Glutamatergic neuron (in vitro differentiated cells): ENCODE measurements at regions not wholly inside any gene's neighbourhood (a gene's known extent, or its start where the extent isn't known, plus 50 kb on each side); places are given as distances from the start of the nearest gene placed in this dataset.
A peak's percentile ranks its signal among the peaks of the same experiment; 100 is the strongest.

Experiments
- DNase-seq: peaks from one replicate; pipeline ENCODE4 v3.0.0; 2022
- H3K27ac Mint-ChIP-seq: one replicate; pipeline ENCODE4 v1.8.0; 2020; ENCODE audit warnings: mild to moderate bottlenecking, mixed read lengths, inconsistent platforms; ENCODE audit not compliant: unreplicated experiment
- H3K27me3 Mint-ChIP-seq: one replicate; pipeline ENCODE4 v1.8.0; 2020; ENCODE audit warnings: mild to moderate bottlenecking, moderate library complexity, mixed read lengths, inconsistent platforms; ENCODE audit not compliant: unreplicated experiment
- H3K36me3 Mint-ChIP-seq: one replicate; pipeline ENCODE4 v1.8.0; 2020; ENCODE audit warnings: mild to moderate bottlenecking, mixed read lengths, inconsistent platforms; ENCODE audit not compliant: unreplicated experiment
- H3K4me1 Mint-ChIP-seq: one replicate; pipeline ENCODE4 v1.8.0; 2020; ENCODE audit warnings: mild to moderate bottlenecking, low read depth, mixed read lengths, inconsistent platforms; ENCODE audit not compliant: unreplicated experiment
- H3K4me3 Mint-ChIP-seq: one replicate; pipeline ENCODE4 v1.8.0; 2020; ENCODE audit warnings: mild to moderate bottlenecking, mixed read lengths, inconsistent platforms; ENCODE audit not compliant: unreplicated experiment
- H3K9me3 Mint-ChIP-seq: one replicate; pipeline ENCODE4 v1.8.0; 2020; ENCODE audit warnings: mild to moderate bottlenecking, moderate library complexity, mixed read lengths, inconsistent platforms; ENCODE audit not compliant: unreplicated experiment
- CTCF ChIP-seq: fragments of 200-600 bp; sonication (generic); IDR thresholded peaks from one replicate; pipeline ENCODE4 v1.5.0; 2021; ENCODE audit not compliant: partially characterized antibody, unreplicated experiment

DNA sequence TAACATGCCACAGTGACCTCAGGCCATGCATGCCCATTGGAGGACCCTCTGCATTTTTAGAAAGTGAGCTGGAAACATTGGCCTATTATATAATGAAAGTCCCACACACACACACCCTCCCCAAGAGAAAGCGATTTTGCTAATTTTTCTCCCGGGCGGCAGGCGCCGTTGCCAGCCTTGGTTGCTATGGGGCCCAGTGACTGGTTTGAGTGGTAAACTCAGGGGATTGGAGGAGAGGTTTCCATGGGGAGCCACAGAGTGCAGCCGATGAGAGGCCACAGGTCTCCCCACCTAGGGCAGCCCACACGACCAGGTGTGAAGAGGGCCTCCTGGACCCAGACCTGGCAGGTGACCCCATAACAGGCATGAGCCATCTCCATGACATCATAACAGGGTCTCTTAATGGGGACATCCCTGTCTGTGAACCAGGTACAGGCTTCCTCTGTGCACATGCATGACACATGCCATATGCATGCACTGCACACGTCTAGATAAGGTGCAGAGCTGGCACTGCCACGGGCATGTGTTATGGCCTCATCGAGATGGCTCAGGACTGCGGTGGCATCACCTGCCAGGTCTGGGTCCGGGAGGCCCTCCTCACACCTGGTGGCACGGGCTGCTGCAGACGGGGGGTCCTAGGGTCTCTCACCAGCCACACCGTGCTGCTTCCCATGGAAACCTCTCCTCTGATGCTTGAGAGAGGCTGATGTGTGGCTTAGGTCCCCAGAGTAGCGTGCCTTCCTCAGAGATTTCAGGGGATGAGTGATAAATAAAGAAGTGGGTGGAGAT lies 144.1 kb downstream of the RBFOX3 start:
- H3K9me3 Mint-ChIP-seq = peaks cover 25% of the 10 kb centered on the region
- peaks cover 41% of the 10 kb centered on the region for H3K4me1 Mint-ChIP-seq
- peaks cover 5% of the 10 kb centered on the region for H3K36me3 Mint-ChIP-seq
- no peak for TF ChIP-seq CTCF
- H3K27ac Mint-ChIP-seq = peak overlapping the region; percentile 92
- no peak overlapping the region for H3K4me3 Mint-ChIP-seq
- DNase-seq = no peak
- peaks cover 19% of the 10 kb centered on the region for H3K27me3 Mint-ChIP-seq

DNA sequence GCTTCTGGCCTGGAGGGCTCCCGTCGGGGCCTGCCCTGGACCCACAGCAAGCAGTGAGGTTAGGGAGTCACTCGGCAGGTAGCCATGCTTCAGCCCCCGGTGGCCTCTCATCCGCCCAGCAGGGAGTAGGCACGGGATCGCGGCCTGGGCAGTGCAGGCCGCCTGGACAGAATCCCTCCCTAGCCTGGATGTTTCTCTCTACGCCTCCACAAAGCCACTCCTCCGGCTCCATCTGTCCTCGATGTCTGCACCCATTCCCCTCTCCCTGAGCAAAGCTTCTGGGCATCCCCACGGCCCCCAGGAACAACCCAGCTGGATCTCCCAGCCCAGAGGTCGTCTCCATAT lies 145.2 kb downstream of the RBFOX3 start:
- peaks cover 11% of the 10 kb centered on the region for H3K36me3 Mint-ChIP-seq
- peak overlapping the region; percentile 92 for H3K27ac Mint-ChIP-seq
- peaks cover 27% of the 10 kb centered on the region for H3K9me3 Mint-ChIP-seq
- peaks cover 25% of the 10 kb centered on the region for H3K27me3 Mint-ChIP-seq
- DNase-seq = peak; percentile 28
- peaks cover 37% of the 10 kb centered on the region for H3K4me1 Mint-ChIP-seq
- peak overlapping the region; percentile 47 for H3K4me3 Mint-ChIP-seq
- TF ChIP-seq CTCF = no peak

- peak overlapping the region; percentile 92 for H3K27ac Mint-ChIP-seq
- peaks cover 37% of the 10 kb centered on the region for H3K4me1 Mint-ChIP-seq
- peaks cover 29% of the 10 kb centered on the region for H3K9me3 Mint-ChIP-seq
- H3K27me3 Mint-ChIP-seq = peaks cover 29% of the 10 kb centered on the region
- H3K36me3 Mint-ChIP-seq = peaks cover 11% of the 10 kb centered on the region
- TF ChIP-seq CTCF = no peak
- no peak for DNase-seq
- H3K4me3 Mint-ChIP-seq = peak overlapping the region; percentile 73
Observed at GRCh38 chr17:79465011-79465680, 145.7 kb downstream of the RBFOX3 start.

GRCh38 chr17:79464318-79465010 lies 146.4 kb downstream of the RBFOX3 start:
- Mint-ChIP-seq H3K27me3 (peaks cover 29% of the 10 kb centered on the region), H3K27ac (peak overlapping the region; percentile 92), H3K36me3 (peaks cover 11% of the 10 kb centered on the region), H3K4me3 (peak overlapping the region; percentile 73), H3K4me1 (peaks cover 40% of the 10 kb centered on the region), H3K9me3 (peaks cover 29% of the 10 kb centered on the region)
- no peak for TF ChIP-seq CTCF
- DNase-seq = no peak
